ENCODE measurements at regions not wholly inside any gene's neighbourhood (a gene's known extent, or its start where the extent isn't known, plus 50 kb on each side); places are given as distances from the start of the nearest gene placed in this dataset.

DNA sequence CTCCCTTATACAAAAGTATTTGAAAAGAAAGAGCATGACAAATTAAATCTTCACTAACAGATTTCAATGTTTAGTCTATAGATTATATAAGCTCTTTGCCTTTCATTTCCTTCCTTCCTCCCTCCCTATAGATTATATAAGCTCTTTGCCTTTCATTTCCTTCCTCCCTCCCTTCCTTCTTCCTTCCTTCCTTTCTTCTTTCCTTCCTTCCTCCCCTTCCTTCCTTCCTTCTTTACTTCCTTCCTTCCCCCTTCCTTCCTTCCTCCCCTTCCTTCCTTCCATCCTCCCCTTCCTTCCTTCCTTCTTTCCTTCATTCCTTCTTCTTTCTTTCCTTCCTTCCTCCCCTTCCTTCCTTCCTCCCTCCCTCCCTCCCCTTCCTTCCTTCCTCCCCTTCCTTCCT, 209.8 kb upstream of the CBLB start:
- Mint-ChIP-seq H3K27ac (ENCODE audit: unreplicated experiment) (no peak overlapping the region), H3K36me3 (ENCODE audit: low read depth, unreplicated experiment) (peaks cover 7% of the 10 kb centered on the region)

DNA sequence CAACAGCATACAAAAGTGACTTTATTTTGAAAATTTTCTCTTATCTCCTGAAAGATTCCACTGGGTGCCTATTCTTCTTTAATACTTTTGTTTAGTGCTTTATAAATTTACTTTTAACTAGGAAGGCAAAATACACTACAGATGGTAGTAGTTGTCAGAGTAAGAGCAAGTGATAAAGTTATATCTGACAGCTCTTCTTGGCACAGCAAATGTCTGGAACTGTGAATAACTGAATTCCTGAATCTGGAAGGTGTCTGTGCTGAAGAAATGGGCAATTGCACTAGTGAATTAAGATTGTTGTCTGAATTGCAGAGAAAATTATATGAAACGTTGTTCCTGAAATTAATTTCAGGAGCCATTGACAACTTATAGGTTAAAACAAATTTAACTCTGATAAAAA, 213.8 kb upstream of the CBLB start:
- no peak for DNase-seq (ENCODE audit: low spot score)
- no peak overlapping the region for H3K4me3 Mint-ChIP-seq (ENCODE audit: unreplicated experiment)
- H3K4me1 Mint-ChIP-seq (ENCODE audit: unreplicated experiment) = no peaks in the 10 kb centered on the region
- H3K27me3 Mint-ChIP-seq (ENCODE audit: unreplicated experiment) = no peaks in the 10 kb centered on the region
- H3K36me3 Mint-ChIP-seq (ENCODE audit: low read depth, unreplicated experiment) = peaks cover 4% of the 10 kb centered on the region
- TF ChIP-seq, protein P1, sequence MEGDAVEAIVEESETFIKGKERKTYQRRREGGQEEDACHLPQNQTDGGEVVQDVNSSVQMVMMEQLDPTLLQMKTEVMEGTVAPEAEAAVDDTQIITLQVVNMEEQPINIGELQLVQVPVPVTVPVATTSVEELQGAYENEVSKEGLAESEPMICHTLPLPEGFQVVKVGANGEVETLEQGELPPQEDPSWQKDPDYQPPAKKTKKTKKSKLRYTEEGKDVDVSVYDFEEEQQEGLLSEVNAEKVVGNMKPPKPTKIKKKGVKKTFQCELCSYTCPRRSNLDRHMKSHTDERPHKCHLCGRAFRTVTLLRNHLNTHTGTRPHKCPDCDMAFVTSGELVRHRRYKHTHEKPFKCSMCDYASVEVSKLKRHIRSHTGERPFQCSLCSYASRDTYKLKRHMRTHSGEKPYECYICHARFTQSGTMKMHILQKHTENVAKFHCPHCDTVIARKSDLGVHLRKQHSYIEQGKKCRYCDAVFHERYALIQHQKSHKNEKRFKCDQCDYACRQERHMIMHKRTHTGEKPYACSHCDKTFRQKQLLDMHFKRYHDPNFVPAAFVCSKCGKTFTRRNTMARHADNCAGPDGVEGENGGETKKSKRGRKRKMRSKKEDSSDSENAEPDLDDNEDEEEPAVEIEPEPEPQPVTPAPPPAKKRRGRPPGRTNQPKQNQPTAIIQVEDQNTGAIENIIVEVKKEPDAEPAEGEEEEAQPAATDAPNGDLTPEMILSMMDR (IDR thresholded peaks at IDR 0.05; ENCODE audit: unreplicated experiment) = no peak
- H3K27ac Mint-ChIP-seq (ENCODE audit: unreplicated experiment) = no peak overlapping the region
- H3K9me3 Mint-ChIP-seq (ENCODE audit: unreplicated experiment) = no peaks in the 10 kb centered on the region

More for the DNA sequence above, 209.8 kb upstream of the CBLB start:
- no peak overlapping the region for H3K4me3 Mint-ChIP-seq (ENCODE audit: unreplicated experiment)
- peaks cover 4% of the 10 kb centered on the region for H3K9me3 Mint-ChIP-seq (ENCODE audit: unreplicated experiment)
- no peak for DNase-seq (ENCODE audit: low spot score)
- no peaks in the 10 kb centered on the region for H3K4me1 Mint-ChIP-seq (ENCODE audit: unreplicated experiment)
- TF ChIP-seq, protein P1 (IDR thresholded peaks at IDR 0.05; ENCODE audit: unreplicated experiment) = no peak
- peaks cover 2% of the 10 kb centered on the region for H3K27me3 Mint-ChIP-seq (ENCODE audit: unreplicated experiment)

DNA sequence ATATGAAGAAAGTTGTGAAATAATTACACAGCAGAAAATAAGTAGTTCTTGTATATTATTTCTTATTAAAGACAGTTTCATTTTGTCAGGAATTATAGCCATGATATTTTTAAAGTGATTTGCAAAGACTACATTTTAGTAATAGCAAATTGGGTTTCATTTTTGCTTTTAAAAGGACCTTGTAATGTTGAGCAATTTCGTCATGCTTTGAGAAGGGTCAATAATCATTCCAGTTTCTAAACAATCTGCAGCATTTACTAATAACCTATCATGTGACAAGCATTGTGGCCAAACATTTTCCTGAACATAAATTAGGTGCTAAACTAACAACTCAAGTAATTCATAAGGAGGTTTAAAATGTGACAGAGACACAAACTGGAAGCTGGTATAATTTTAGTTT, 214.4 kb upstream of the CBLB start:
- H3K27ac Mint-ChIP-seq (ENCODE audit: unreplicated experiment) = no peak overlapping the region
- no peaks in the 10 kb centered on the region for H3K27me3 Mint-ChIP-seq (ENCODE audit: unreplicated experiment)
- H3K4me1 Mint-ChIP-seq (ENCODE audit: unreplicated experiment) = no peaks in the 10 kb centered on the region
- no peak for DNase-seq (ENCODE audit: low spot score)
- peaks cover 4% of the 10 kb centered on the region for H3K36me3 Mint-ChIP-seq (ENCODE audit: low read depth, unreplicated experiment)
- TF ChIP-seq, protein P1 (IDR thresholded peaks at IDR 0.05; ENCODE audit: unreplicated experiment) = no peak
- H3K4me3 Mint-ChIP-seq (ENCODE audit: unreplicated experiment) = no peak overlapping the region
- H3K9me3 Mint-ChIP-seq (ENCODE audit: unreplicated experiment) = no peaks in the 10 kb centered on the region

DNA sequence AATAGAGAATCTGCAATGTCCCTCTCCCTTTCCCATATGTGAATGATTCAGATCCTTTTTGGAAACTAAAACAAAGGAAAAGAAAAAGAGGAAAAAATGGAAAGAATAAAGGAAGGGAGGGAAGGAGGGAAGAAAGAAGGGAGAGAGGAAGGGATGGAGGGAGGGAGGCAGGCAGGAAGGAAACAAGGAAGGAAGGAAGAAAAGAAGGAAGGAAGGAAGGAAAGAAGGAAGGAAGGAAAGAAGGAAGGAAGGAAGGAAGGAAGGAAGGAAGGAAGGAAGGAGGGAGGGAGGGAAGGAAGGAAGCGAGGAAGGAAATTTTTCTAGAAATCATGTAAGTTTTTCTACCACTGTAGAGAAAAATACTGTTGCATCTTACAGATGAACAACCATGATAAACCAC, 215.0 kb upstream of the CBLB start:
- Mint-ChIP-seq H3K27me3 (ENCODE audit: unreplicated experiment) (no peaks in the 10 kb centered on the region), H3K27ac (ENCODE audit: unreplicated experiment) (peak overlapping the region; percentile 22)
- TF ChIP-seq, protein P1 (IDR thresholded peaks at IDR 0.05; ENCODE audit: unreplicated experiment) = no peak

DNA sequence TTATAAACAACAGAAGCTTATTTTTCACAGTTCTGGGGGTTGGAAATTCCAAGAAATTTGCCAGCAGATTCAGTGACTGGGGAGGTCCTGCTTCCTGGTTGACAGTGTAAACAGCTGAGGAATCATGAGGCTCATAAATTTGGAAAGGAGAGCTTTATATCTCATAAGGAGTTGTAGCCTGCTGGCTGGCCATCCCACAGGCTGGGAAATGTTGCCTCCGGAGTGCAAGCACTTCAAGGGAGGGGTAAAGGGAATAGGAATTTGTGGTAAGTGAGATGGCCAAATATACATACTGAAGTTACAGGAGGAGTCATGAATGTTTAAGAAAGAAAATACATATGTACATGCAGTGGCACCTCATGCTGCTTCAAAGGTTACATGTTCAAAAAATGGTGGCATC, 217.2 kb upstream of the CBLB start:
- no peak for DNase-seq (ENCODE audit: low spot score)
- TF ChIP-seq, protein P1 (IDR thresholded peaks at IDR 0.05; ENCODE audit: unreplicated experiment) = no peak
- Mint-ChIP-seq H3K4me1 (ENCODE audit: unreplicated experiment) (no peaks in the 10 kb centered on the region), H3K27ac (ENCODE audit: unreplicated experiment) (no peak overlapping the region), H3K36me3 (ENCODE audit: low read depth, unreplicated experiment) (no peaks in the 10 kb centered on the region), H3K27me3 (ENCODE audit: unreplicated experiment) (no peaks in the 10 kb centered on the region), H3K9me3 (ENCODE audit: unreplicated experiment) (no peaks in the 10 kb centered on the region), H3K4me3 (ENCODE audit: unreplicated experiment) (no peak overlapping the region)

More for the DNA sequence above, 215.0 kb upstream of the CBLB start:
- Mint-ChIP-seq H3K4me1 (ENCODE audit: unreplicated experiment) (no peaks in the 10 kb centered on the region), H3K36me3 (ENCODE audit: low read depth, unreplicated experiment) (peaks cover 4% of the 10 kb centered on the region), H3K9me3 (ENCODE audit: unreplicated experiment) (no peaks in the 10 kb centered on the region), H3K4me3 (ENCODE audit: unreplicated experiment) (no peak overlapping the region)
- DNase-seq (ENCODE audit: low spot score) = no peak

Data from endothelial cell (in vitro differentiated cells).